Ecto neural progenitor cell (in vitro differentiated cells): ENCODE measurements at regions not wholly inside any gene's neighbourhood (a gene's known extent, or its start where the extent isn't known, plus 50 kb on each side); places are given as distances from the start of the nearest gene placed in this dataset.

ENCODE experiments used
- DNase-seq: peaks from one replicate; pipeline ENCODE4 v3.0.0-alpha.2; 2018; ENCODE audit warnings: low spot score

DNA sequence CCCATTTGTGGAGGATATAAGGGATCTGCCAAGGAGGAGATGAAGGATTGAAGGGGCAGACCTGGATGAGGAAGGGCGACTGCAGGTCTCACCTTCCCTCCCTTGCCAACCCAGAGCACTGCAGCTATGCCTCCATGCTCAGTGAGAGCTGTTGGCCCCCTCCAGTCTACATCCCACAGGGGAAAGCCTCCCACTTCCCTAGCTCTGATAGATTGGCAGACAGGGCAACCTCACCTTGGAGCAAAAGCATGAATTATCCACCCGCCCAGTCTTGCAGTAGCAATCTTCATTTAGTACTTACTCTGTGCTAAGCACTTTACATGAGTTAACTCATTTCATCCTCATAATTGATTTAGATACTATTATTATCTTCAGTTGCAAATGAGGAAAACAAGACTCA lies 70.4 kb upstream of the SMNDC1 start:
- no peak for DNase-seq

DNA sequence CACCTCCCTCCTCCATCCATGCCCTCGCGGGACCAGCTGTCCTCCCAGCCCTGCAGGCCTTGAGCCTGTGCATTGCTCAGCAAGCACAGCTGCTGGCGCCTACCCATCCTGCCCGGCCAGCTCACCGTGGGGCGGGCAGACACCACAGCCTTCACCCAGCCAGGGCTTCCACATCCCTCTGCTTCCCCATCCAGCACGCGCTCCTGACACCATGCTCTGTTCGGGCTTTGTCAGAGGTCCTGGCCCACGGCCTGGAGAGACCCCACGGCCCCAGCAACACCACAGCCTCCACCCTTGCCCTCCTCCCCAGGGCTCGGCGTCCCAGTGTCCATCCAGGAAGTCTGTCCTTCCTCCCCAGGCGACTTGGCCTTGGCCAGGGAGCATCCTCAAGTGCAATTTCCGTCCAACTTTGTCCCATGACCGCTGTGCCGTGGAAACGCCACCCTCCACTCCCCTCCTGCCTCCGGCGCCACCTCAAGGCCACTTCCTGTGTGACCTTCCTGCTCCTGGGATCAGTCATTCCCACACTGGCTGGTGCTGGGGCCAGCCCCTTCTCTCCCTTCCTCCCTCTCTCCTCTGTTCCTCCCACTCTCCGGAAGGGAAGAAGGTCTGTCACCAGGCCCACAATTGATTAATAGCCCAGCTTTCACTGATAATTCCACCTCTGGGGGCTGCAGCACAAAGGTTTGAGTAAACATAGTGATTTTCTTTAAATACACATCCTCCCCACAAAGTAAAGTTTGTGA lies 71.5 kb upstream of the SMNDC1 start:
- no peak for DNase-seq

DNA sequence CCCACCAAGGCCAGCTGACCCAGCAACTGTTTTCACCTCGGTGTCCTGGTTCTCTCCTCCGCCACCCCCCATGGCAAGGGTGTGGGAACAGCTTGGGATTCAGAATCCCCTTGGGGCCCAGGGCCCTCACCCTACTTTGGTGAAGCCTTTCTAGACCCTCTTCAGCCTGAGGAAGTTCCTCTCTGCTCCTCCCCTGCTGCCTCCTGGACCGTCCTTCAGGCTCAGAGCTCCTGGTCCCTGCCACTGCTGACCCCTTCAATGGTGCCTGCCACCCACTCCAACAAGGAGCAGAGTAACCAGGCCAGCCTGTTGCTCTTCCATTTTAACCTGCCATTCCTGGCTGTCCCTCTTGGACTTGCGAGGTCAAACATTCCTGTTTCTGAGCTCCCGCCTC lies 72.0 kb upstream of the SMNDC1 start:
- DNase-seq, result no peak

DNA sequence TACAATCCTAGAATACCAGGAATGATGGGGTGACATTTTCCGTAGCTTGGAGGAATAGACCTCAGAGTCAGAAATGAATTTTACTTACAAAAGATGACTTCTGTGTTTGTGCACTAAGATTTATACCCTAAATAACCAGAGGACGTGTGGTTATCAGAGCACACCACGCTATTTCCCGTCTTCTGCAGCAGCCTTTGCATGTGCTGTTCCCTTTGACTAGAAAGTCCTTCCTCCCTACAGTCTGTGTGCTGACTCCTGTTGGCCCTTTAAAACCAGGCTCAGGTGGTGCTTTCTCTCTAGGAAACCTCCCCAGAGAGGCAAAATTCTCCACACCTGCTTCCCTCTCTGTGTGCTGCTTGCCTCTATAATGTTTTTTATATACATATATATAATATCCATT lies 73.3 kb upstream of the SMNDC1 start:
- DNase-seq, result no peak

DNA sequence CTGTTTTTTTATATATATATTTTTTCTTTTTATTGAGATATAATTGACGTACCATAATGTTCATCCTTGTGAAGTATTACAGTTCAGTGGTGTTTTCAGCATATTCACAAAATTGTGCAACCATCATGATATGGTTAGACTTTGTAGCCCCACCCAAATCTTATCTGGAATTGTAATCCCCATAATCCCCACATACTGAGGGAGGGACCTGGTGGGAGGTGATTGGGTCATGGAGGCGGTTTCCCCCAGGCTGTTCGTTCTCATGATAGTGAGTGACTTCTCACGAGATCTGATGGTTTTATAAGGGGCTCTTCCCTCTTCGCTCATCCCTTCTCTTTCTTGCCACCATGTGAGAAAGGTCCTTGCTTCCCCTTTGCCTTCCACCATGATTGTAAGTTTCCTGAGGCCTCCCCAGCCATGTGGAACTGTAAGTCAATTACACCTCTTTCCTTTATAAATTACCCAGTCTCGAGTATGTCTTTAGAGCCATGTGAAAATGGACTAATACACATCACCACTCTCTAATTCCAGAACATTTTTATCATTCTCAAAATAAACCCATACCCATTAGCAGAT lies 73.9 kb upstream of the SMNDC1 start:
- no peak for DNase-seq

DNA sequence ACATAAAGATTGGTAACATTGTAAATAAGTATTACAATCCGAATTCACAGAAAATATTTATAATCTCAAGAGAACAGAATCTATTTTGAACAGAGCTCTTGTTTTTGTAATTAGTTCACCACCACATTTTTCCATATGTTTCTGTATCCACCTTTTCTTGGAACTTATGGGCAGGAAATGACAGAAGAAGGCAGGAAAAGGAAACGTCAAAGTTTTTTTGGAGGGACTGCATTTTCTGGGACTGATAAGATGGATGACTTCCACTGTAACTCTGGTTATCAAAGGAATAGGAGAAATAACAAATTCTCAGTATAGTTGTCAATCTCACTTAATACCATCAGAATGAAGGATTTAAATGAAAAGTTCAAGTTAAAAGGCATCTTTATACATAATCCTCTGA lies 75.1 kb upstream of the SMNDC1 start:
- no peak for DNase-seq

DNA sequence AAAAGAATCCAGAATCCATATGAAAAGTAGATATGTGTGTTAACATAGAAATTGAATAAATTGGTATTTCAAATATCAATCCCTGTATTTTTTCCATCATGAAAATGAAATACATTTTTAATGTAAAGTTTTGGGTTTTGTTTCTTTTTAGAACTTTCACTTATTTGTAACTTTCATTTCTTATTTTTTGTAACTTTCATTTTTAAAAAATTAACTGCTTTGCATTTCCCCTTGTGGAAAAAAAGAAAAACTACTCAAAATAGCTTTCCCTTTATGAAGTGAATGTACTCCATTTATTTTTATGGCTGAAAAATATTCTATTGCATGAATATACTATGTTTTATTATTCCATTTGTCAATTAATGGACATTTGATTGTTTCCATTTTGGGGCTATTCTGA lies 75.6 kb upstream of the SMNDC1 start:
- no peak for DNase-seq

DNA sequence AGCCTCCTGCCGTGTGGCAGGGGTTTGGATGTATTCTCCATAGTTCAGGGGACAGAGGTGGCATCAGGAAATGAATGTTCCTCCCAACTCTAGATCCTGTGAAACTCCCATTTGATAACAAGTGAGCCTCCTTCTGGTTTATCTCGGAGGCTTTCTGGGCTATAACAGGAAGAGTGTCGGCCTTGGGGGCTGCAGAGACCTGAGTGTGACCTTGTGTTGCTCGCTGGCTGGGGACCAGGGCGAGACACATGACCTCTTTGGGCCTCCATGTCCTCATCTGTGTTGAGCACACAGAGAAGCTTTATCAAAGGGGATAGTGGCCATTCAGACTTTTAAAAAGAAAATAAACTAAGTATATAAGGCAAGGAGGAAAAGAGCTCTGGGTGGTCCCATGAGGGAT lies 78.0 kb upstream of the SMNDC1 start:
- DNase-seq, result no peak

DNA sequence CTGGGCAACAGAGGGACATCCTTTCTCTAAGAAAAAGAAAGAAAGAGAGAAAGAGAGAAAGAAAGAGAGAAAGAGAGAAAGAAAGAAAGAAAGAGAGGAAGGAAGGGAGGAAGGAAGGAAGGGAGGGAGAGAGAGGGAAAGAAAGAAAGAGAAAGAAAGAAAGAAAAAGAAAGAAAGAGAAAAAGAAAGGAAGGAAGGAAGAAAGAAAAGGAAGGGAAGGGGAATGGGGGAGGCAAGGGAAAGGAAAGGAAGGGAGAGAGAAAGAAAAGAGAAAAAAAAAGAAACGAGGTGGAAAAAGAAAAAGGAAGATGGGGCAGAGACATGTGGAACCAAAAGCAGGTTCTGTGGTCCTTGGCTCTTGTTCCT lies 82.9 kb upstream of the SMNDC1 start:
- DNase-seq, result no peak

DNA sequence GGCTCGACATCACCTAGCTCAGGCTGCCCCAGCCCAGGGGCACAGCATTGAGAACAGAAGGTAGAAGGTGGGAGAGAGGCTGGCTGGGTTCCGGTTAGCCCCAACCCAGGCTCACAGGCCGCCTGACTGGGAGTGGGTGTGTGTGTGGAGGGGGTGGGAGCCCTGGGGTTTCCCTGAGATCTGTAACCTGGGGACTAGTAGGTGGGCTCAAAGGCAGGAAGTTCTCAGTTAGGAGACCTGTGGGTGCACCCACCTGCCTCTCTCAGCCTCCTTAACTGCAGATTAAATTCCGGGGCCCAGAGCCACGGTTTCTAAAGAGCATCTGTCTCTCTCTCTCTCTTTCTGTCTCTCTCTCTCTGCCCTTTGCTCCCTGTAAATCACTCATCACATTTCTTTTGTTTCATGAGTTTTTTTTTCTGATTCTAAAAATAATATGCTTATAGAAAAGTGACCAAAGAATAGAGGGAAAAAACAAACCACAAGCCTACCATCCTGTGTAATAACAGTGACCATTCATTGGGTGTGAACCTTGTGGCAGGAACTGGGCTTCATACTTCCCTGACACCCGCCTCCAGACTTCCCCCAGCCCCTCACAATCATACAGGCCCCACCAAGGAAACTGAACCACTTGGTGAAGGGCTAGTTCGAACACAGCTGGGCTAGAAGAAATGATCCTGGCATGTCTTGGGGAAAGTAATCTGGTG lies 83.4 kb upstream of the SMNDC1 start:
- no peak for DNase-seq

DNA sequence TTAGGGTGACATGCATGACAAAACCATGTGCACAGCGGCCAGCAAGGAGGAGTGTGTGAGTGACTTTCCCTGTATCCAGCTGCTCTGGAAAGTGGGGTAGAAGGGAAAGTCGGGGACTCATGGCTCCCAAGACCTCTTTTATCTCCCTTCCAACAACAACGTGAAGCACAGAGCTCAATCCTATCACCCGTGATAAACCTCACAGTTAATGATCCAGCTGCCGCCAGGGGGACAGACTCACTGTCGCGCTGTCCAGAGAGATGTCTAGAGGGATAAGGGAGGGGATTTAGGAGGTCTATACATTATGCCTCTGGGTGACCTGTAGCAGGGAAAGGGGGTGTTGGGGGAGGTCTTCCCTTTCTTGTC lies 84.0 kb upstream of the SMNDC1 start:
- DNase-seq, result no peak

DNA sequence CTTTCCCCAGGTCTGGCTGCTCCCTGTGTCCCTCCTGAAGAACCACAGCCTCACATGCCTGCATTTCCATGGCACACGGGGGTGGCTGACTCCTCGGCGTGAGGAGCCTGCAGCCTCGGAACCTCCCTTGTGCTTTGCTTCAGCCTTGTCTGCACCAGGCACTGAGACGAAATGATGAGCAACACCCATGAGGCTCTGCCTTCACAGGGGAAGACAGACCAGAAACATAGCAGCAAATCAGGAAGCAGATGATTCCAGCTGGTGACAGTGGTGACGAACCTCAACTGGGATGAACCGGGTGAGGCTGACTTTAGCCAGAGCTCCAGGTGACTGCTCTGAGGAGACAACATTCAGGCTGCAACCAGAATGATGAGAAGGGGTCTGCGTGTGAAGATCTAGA lies 84.5 kb upstream of the SMNDC1 start:
- no peak for DNase-seq

DNA sequence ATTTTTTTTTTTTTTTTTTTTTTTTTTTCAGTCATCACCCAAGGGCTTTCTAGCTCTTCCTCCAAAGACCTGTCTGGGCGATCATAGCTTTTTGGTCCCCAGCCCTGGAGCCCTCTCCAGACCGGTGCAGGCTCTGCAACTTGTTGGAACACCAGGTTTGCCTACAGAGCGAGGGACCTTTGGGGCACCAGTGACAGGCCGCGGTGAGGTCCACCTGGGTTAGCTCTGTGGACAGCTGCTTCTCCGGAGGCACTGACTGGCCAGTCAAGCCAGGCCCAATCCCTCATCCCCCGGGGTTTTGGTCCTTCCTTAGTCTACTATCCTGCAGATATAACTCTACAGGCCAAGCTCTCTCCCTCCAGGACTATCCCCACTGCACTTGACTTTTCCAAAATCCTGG lies 86.8 kb upstream of the SMNDC1 start:
- DNase-seq, result no peak

DNA sequence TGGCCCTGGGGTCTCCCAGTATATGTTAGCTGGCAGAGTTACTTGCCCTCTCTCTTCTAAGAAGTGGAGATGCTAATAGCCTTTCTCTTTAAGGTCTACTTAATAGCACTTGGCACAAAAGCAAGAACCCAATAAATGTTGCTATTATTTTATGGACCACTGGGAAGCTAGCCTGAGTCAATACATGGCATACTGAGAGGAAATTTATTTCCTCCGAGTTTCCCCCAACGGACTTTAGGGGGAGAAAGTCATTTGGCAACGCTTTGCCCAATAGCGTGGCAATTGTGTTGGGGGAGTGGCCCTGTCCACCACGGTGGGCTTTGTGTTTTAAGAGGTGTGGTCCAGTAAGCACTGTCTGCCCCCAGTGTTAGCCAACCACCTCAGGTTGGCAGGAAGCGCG lies 87.4 kb upstream of the SMNDC1 start:
- DNase-seq, result no peak

DNA sequence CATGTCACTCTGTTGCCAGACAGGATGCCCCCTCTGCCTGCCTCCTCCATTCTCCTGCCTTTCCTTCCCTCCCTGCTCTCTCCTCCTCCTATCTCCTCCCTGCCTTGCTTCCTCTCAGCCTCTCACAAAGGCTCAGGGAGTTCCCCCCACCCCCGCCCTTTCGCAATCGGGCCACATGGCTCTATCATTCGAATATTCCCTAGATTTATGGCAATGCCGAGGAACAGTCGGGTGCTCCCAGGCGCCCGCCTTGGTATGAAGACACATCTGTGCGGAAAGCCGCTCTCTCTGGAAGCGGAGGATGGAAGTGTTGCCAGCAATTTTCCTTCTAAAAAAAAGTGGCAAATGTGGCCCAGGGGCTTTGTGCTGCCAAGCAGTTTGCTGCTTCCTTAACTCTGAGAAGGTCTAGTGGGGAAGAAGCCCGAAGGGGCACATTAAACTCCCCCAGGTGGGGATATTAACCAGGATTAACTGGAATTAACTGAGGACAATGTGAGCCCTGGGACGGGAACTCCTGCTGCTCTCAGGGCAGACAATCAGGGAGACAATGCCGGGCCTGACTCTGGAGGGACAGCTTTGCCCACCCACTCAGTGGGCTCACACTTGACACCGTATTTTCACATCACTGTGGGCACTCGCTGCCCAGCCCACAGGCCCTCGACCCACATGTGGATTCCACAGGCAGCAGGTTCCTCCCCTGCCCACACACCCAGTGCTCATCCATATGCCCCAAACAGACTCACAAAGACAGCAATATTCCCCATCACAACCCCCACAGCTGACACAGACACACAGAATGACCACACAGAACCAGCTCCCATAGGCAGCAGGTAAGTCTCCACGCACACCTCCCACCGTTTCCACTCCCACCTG lies 88.4 kb upstream of the SMNDC1 start:
- no peak for DNase-seq

DNA sequence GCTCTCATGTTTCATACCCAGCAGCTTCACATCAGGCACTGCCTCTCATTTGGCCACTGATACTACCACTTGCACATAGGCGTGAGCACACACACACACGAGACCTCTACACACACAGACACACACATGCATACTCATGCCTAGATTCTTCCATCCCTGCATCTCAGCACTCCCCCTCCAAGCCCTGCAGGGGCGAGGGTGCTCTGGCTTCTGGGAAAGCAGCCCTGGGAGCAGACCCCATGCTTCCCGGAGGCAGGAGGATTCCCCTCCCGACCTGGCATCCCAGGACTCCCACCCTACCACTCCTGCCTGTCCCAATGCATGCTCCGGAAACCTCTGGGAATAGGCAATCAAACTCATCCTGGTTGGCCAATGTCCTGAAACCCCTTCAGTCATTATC lies 89.1 kb upstream of the SMNDC1 start:
- no peak for DNase-seq

DNA sequence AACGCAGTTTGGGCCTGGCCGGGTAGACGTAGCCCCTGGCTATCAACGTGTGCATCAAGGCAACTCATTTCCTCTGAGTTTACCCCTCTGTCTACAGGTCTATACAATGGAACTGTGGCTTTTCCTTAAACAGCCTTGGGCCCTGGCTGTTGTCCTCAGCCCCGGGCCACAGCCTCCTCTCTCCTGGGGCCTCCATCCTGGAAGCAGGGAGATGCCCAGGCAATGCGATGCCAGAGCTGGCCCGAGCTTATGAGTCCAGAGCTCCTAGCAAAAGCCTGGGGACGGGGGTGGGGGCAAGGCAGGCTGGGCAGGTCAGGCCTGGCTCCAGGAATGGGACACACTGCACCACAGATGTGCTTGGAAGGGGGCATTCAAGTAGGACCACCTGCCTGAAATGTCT lies 89.6 kb upstream of the SMNDC1 start:
- no peak for DNase-seq

DNA sequence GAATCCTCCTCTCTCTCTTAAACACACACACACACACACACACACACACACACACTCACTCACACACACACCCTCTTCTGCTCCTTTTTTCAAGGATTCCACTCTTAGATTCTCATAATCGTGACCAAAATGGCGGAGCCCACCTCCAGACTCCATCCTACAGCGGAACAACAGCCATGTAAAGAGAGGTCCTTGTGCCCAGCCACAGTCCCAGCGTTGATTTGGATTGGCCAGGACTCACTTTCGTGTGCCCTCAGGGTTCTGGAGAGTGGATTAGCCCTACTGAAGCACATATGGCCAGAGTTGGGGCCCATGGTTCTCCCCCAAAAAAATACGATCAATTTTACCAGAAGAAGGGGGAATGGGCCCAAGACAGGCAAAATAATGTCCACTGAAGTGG lies 90.2 kb upstream of the SMNDC1 start:
- DNase-seq, result no peak

DNA sequence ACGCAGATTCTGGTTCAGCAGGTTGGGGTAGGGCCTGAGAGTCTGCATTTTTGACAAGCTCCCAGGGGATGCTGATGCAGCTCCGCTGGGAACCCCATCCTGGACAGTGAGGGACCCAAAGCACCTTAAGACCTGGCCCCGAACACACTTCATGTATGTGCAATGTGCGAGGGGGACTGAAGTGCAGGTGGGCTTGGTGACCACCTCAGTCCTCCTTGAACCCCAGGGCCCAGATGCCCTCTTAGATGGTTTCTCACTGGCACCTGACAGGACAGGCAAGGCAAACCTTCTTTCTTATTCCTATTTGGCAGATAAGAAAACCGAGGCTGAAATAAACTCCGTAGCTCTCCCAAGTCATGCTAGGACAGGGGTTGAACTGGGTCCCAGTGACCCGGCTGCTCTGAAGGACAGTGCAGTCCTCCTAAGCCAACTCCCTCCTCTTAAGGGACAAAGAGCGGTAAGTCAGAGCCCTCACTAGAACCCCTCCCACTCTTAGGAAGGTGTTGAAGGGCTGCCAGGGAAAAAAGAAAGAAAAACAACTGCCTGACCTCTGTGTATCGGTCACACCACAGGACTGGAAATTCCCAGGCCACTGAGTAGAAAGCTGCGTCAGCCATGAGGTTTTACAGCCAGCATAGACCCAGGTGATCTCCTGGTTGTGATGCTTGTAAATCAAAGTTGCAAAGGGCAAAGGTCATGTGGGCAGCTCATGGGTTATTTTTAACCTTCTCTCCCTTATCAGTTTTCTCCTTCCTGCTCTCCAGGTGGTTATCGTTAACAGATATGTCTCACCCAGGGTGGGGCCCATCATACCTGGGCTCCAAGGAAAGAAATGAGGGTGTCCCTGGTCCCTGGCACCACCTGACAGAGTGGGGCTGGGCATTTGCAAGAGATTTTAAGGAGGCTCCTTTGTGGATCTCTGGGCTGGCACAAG lies 90.9 kb upstream of the SMNDC1 start:
- no peak for DNase-seq

DNA sequence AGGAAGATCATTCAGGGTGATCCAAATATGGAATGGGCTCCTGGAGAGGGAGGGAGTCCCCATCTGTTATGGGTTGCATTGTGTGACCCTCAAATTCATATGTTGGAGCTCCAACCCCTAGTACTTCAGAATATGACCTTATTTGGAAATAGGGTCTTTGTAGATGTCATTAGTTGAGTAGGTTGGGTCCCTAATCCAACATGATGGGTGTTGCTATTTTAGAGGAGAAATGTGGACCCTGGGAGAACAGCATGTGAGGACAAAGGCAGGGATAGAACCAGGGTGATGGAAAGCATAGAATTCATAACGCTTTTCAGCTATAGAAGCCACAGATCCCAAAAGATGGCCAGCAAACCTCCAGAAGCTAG lies 91.5 kb upstream of the SMNDC1 start:
- no peak for DNase-seq

DNA sequence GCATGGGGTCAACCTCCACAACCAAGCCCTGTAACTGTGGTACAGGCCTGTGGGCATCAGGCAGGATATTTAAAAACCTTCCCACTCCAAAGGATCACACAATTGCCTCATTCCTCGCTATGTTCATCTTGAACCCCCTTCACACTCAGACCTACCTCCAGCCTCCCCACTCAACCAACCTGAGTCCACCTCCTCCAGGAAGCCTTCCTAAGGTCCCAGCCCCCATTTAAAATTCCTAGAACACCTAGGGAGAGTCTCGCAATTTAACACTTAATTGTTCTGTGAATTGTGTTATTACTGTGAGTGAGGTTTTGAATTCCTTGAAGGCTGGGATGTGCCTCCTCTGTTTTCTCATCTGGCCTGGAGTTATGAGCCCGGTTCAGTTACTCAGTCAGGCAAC lies 93.1 kb upstream of the SMNDC1 start:
- no peak for DNase-seq
